GM13976 (cell line): ENCODE measurements at regions not wholly inside any gene's neighbourhood (a gene's known extent, or its start where the extent isn't known, plus 50 kb on each side); places are given as distances from the start of the nearest gene placed in this dataset.

Experiments used
- DNase-seq: peaks from one replicate; pipeline ENCODE4 v3.0.0; 2012; ENCODE audit warnings: low spot score
- CTCF ChIP-seq: IDR thresholded peaks from 2 replicates; pipeline ENCODE4 v1.5.1; 2012; ENCODE audit warnings: borderline replicate concordance, mild to moderate bottlenecking; ENCODE audit not compliant: insufficient read depth; ENCODE audit errors: extremely low read depth, missing control alignments, control extremely low read depth
- in situ Hi-C: fragments of 300-500 bp; cut with MboI; formaldehyde crosslinking; loops from one replicate; pipeline ENCODE4 v1.12.0; 2022; ENCODE audit warnings: low sequenced_read_pairs, mixed read lengths, inconsistent platforms; ENCODE audit not compliant: unreplicated experiment

GRCh38 chr2:11103984-11104793 lies 51.1 kb upstream of the SLC66A3 start:
- in situ Hi-C loops = no loop called here
- peak; percentile 60 for DNase-seq
- TF ChIP-seq CTCF = no peak

GRCh38 chr2:11104794-11105660 lies 50.2 kb upstream of the SLC66A3 start:
- in situ Hi-C loops = no loop called here
- no peak for TF ChIP-seq CTCF
- no peak for DNase-seq
